Heart left ventricle (tissue), 16 donors: ENCODE measurements at regions not wholly inside any gene's neighbourhood (a gene's known extent, or its start where the extent isn't known, plus 50 kb on each side); places are given as distances from the start of the nearest gene placed in this dataset.

ENCODE experiments used
- ATAC-seq, 4 donors: fragments of 200-7000 bp; cut with Tn5 transposase; one replicate each; pipeline ENCODE4 v1.9.1; 2020 to 2022; ENCODE audit warnings: moderate library complexity in 4 of 4, mild to moderate bottlenecking in 3 of 4, moderate number of reproducible peaks in 1 of 4
- DNase-seq, 5 donors: peaks; one replicate each; pipeline ENCODE4 v3.0.0-alpha.2; 2020
- H3K27ac ChIP-seq, 12 donors: fragments of 200-600 bp; sonication (generic) in 4 of 12; one replicate each; pipeline versions ENCODE4 v1.5.0 to v1.8.0; 2016 to 2022; ENCODE audit warnings: mild to moderate bottlenecking in 2 of 12
- H3K27me3 ChIP-seq, 9 donors: fragments of 200-600 bp; sonication (generic) in 2 of 9; one replicate each; pipeline versions ENCODE4 v1.5.1 to v1.8.0; 2016 to 2022; ENCODE audit warnings: mild to moderate bottlenecking in 3 of 9
- H3K36me3 ChIP-seq, 9 donors: fragments of 200-600 bp; sonication (generic) in 2 of 9; one replicate each; pipeline versions ENCODE4 v1.5.0 to v1.8.0; 2018 to 2022; ENCODE audit warnings: mild to moderate bottlenecking in 2 of 9
- H3K4me1 ChIP-seq, 12 donors: fragments of 200-600 bp; sonication (generic) in 4 of 12; one replicate each; pipeline versions ENCODE4 v1.5.0 to v1.8.0; 2016 to 2022; ENCODE audit warnings: mild to moderate bottlenecking in 3 of 12
- H3K4me3 ChIP-seq, 12 donors: fragments of 200-600 bp; sonication (generic) in 4 of 12; one replicate each; pipeline versions ENCODE4 v1.5.0 to v1.8.0; 2017 to 2022; ENCODE audit warnings: mild to moderate bottlenecking in 9 of 12, moderate library complexity in 4 of 12
- H3K9me3 ChIP-seq, 12 donors: fragments of 200-600 bp; sonication (generic) in 4 of 12; one replicate each; pipeline versions ENCODE4 v1.5.0 to v1.8.0; 2016 to 2022; ENCODE audit warnings: mild to moderate bottlenecking in 1 of 12
- POLR2A ChIP-seq, 2 donors: fragments of 450-650 bp; IDR thresholded peaks; one replicate each; pipeline ENCODE4 v1.6.1; 2017; ENCODE audit warnings: antibody characterized with exemption in 2 of 2, mild to moderate bottlenecking in 2 of 2, moderate library complexity in 2 of 2
- WGBS, 4 donors: extraction: QIAGEN DNeasy Blood & Tissue Kit in 2 of 4; methylation state at CpG; one replicate each; pipeline versions ENCODE4 v1.1.5 to v1.1.7; 2013 to 2018; 5-methylcytosine and 5-hydroxymethylcytosine counted together
- intact Hi-C, 10 donors: fragments of 100-400 bp; cut with DNase I; formaldehyde crosslinking; loops; one replicate each; pipeline versions ENCODE4 v1.11.1 to v1.14.2; 2022
- TF ChIP-seq, protein P1 (sequence below), 12 donors: fragments of 200-600 bp; sonication (generic) in 4 of 12; IDR thresholded peaks; one replicate each; pipeline versions ENCODE4 v1.5.0 to v1.8.0; 2018 to 2022; ENCODE audit warnings: antibody characterized with exemption in 12 of 12, mild to moderate bottlenecking in 5 of 12
- donor health status: ischemic (EF 13 %, LVEDD 7.1; RV severe dilation, severe dysfunction).
- donor health status: healthy with polysubstance abuse.
- donor health status: DM: no; HTN: yes; CAD: no.
- donor health status: DM: no; HTN: no; CAD: no.
- donor health status: ischemic (EF 25% LVEDD 6.9; RV normal size, moderate dysfunction).
- donor health status: ischemic (EF 25% LVEDD 5.7; RV mildly dilated, moderate dysfunction).
- donor health status: healthy.
- donor health status: DM: yes; HTN: yes; CAD: no.
- donor health status: ischemic (EF 35%, LVEDD 5.7; RV mildly dilated, moderate dysfunction).
- donor health status: nonischemic (EF 11% LVEDD 7.7; RV severe dilation, severe dysfunction).
- donor health status: DM: yes; HTN: yes; CAD: no.
- donor health status: PGD.
- donor health status: ischemic (EF 29% LVEDD 5.4; RV normal size, mild dysfunction).
- donor health status: nonischemic (EF 23%, LVEDD 6.1; RV moderate dilation, normal function).

DNA sequence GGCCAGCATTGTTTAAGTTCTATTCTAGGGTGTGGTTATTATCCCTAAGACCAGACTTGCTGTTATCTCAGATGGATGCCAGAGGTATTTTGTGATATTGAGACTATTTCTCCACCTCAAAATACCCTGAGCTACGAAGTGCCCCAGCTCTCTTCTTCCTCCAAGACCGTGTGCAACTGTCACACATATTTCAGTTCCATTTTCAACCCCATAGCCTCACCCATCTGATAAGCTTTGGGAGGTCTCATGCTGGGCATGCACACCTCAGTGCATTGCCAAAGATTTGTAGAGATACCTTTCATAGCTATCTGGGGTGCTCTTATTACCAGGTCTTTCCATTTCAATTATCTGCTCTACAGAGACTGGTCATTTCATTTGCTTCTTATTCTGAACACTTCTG is 815.8 kb upstream of the EYS start:
- ATAC-seq: no peak
- Histone ChIP-seq H3K4me3 (no peak overlapping the region), H3K9me3 (no peaks in the 10 kb centered on the region), H3K36me3 (no peaks in the 10 kb centered on the region), H3K4me1 (no peaks in the 10 kb centered on the region), H3K27me3 (no peaks in the 10 kb centered on the region), H3K27ac (no peak overlapping the region)
- intact Hi-C loops: no loop called here
- 66 to 75% (median 70%) methylated on average over 2 of the region's 2 CpGs for WGBS, 4 donors
- no peak for DNase-seq
- TF ChIP-seq POLR2A (IDR thresholded peaks at IDR 0.05): no peak
- TF ChIP-seq, protein P1, sequence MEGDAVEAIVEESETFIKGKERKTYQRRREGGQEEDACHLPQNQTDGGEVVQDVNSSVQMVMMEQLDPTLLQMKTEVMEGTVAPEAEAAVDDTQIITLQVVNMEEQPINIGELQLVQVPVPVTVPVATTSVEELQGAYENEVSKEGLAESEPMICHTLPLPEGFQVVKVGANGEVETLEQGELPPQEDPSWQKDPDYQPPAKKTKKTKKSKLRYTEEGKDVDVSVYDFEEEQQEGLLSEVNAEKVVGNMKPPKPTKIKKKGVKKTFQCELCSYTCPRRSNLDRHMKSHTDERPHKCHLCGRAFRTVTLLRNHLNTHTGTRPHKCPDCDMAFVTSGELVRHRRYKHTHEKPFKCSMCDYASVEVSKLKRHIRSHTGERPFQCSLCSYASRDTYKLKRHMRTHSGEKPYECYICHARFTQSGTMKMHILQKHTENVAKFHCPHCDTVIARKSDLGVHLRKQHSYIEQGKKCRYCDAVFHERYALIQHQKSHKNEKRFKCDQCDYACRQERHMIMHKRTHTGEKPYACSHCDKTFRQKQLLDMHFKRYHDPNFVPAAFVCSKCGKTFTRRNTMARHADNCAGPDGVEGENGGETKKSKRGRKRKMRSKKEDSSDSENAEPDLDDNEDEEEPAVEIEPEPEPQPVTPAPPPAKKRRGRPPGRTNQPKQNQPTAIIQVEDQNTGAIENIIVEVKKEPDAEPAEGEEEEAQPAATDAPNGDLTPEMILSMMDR (IDR thresholded peaks at IDR 0.05): no peak

- Histone ChIP-seq H3K27ac (no peak overlapping the region), H3K36me3 (no peaks in the 10 kb centered on the region), H3K4me3 (no peak overlapping the region), H3K27me3 (no peaks in the 10 kb centered on the region), H3K9me3 (no peaks in the 10 kb centered on the region), H3K4me1 (no peaks in the 10 kb centered on the region)
- intact Hi-C loops: no loop called here
- TF ChIP-seq, protein P1 (IDR thresholded peaks at IDR 0.05): no peak
- TF ChIP-seq POLR2A (IDR thresholded peaks at IDR 0.05): no peak
- ATAC-seq: no peak
- no peak for DNase-seq
Observed at GRCh38 chr6:66516377-66516776, 809.4 kb upstream of the EYS start.

- DNase-seq (no peak), ATAC-seq (no peak)
- Histone ChIP-seq H3K36me3 (no peaks in the 10 kb centered on the region), H3K27me3 (no peaks in the 10 kb centered on the region), H3K4me1 (no peaks in the 10 kb centered on the region), H3K9me3 (no peaks in the 10 kb centered on the region), H3K4me3 (no peak overlapping the region), H3K27ac (no peak overlapping the region)
- TF ChIP-seq, protein P1 (IDR thresholded peaks at IDR 0.05): no peak
- TF ChIP-seq POLR2A (IDR thresholded peaks at IDR 0.05): no peak
- WGBS, 4 donors: 74 to 84% (median 78%) methylated on average over 3 of the region's 3 CpGs
- intact Hi-C loops: no loop called here
Observed at GRCh38 chr6:66508433-66508832, 801.4 kb upstream of the EYS start.

- no peak for TF ChIP-seq POLR2A (IDR thresholded peaks at IDR 0.05)
- TF ChIP-seq, protein P1 (IDR thresholded peaks at IDR 0.05): no peak
Observed at GRCh38 chr6:66499851-66500250, 792.8 kb upstream of the EYS start.

More at GRCh38 chr6:66499851-66500250, 792.8 kb upstream of the EYS start:
- H3K4me1 ChIP-seq: no peaks in the 10 kb centered on the region
- WGBS, 4 donors: 79 to 83% (median 81%) methylated on average over 2 of the region's 2 CpGs
- H3K4me3 ChIP-seq: no peak overlapping the region
- intact Hi-C loops: no loop called here
- no peak overlapping the region for H3K27ac ChIP-seq
- H3K27me3 ChIP-seq: no peaks in the 10 kb centered on the region
- DNase-seq (no peak), ATAC-seq (no peak)
- peaks cover 0 to 14% (median 0%) of the 10 kb centered on the region in 12 donors for H3K9me3 ChIP-seq
- no peaks in the 10 kb centered on the region for H3K36me3 ChIP-seq
